ENCODE measurements at regions not wholly inside any gene's neighbourhood (a gene's known extent, or its start where the extent isn't known, plus 50 kb on each side); places are given as distances from the start of the nearest gene placed in this dataset.

GRCh38 chr4:76841026-76841425 lies 56.9 kb downstream of the SOWAHB start:
- Histone ChIP-seq H3K9me3 (ENCODE audit: control insufficient read depth, low read length) (no peaks in the 10 kb centered on the region), H3K27ac (ENCODE audit: low read length) (no peak overlapping the region), H3K4me1 (ENCODE audit: control insufficient read depth, insufficient read depth, low read length) (no peaks in the 10 kb centered on the region), H3K4me3 (ENCODE audit: low read length) (no peak overlapping the region), H3K27me3 (ENCODE audit: control insufficient read depth, insufficient read depth) (no peaks in the 10 kb centered on the region)
- DNase-seq (no peak), ATAC-seq (no peak)
- intact Hi-C loops (cut with DNase I): no loop called here
- WGBS: 92% methylated on average over 3 of the region's 3 CpGs

- Histone ChIP-seq H3K27me3 (ENCODE audit: control insufficient read depth, insufficient read depth) (no peaks in the 10 kb centered on the region), H3K27ac (ENCODE audit: low read length) (no peak overlapping the region), H3K9me3 (ENCODE audit: control insufficient read depth, low read length) (no peaks in the 10 kb centered on the region), H3K4me3 (ENCODE audit: low read length) (no peak overlapping the region), H3K4me1 (ENCODE audit: control insufficient read depth, insufficient read depth, low read length) (no peaks in the 10 kb centered on the region)
- intact Hi-C loops (cut with DNase I): no loop called here
- ATAC-seq (no peak), DNase-seq (peak in 1 of 3 donors; percentile 18)
- 42% methylated on average over 4 of the region's 4 CpGs for WGBS
These were observed 60.9 kb downstream of the SOWAHB start for GRCh38 chr4:76836860-76837562.
